SK-N-SH (cell line): ENCODE measurements at regions not wholly inside any gene's neighbourhood (a gene's known extent, or its start where the extent isn't known, plus 50 kb on each side); places are given as distances from the start of the nearest gene placed in this dataset.

Source experiments
- CTCF ChIA-PET: fragments of 300-600, 350-600 bp; formaldehyde crosslinking; extraction: SDS; loops from one replicate; lab custom pipeline; 2021; lab: Yijun Ruan, JAX
- POLR2A ChIA-PET: fragments of 350-600 bp; sonication (Branson Sonifier 250); formaldehyde crosslinking; extraction: SDS; loops from one replicate; lab custom pipeline; 2020; ENCODE audit warnings: antibody characterized with exemption, inconsistent platforms; lab: Yijun Ruan, JAX
- DNase-seq: peaks from one replicate; pipeline ENCODE4 v3.0.0; 2012
- H2AFZ ChIP-seq: fragments of 200-600 bp; sonication (generic); 2 replicates; pipeline ENCODE4 v1.8.1; 2016; ENCODE audit warnings: antibody characterized with exemption, mild to moderate bottlenecking, low read depth
- H3F3A ChIP-seq: fragments of 200-600 bp; sonication (generic); replicated peaks from 2 replicates; pipeline ENCODE3; 2016; ENCODE audit warnings: antibody characterized with exemption, mild to moderate bottlenecking; ENCODE audit not compliant: insufficient read depth
- H3K27ac ChIP-seq, 2 experiments: fragments of 200-500 bp in 1 of 2; fragments of 200-600 bp in 1 of 2; sonication (Bioruptor generic) in 1 of 2; sonication (generic), shearing (Covaris generic) in 1 of 2; 2 replicates each; pipeline versions ENCODE4 v1.5.1 to v1.6.1; 2014 to 2016; ENCODE audit warnings: low read depth in 2 of 2, inconsistent platforms in 1 of 2, low read length in 1 of 2, mild to moderate bottlenecking in 1 of 2, mixed read lengths in 1 of 2
- H3K27me3 ChIP-seq: fragments of 200-600 bp; sonication (generic), shearing (Covaris generic); 2 replicates; pipeline ENCODE4 v1.6.1; 2016; ENCODE audit warnings: mixed run types; ENCODE audit not compliant: insufficient read depth
- H3K36me3 ChIP-seq, 2 experiments: fragments of 200-500 bp in 1 of 2; fragments of 200-600 bp in 1 of 2; sonication (Bioruptor generic) in 1 of 2; sonication (generic) in 1 of 2; replicated peaks in 1 of 2; 2 replicates each; pipeline versions ENCODE3 to v1.5.1; 2014 to 2016; ENCODE audit warnings: low read length in 1 of 2, mild to moderate bottlenecking in 1 of 2; ENCODE audit not compliant: insufficient read depth in 2 of 2, control insufficient read depth in 1 of 2
- H3K4me1 ChIP-seq, 2 experiments: fragments of 200-500 bp in 1 of 2; fragments of 200-600 bp in 1 of 2; sonication (Bioruptor generic) in 1 of 2; sonication (generic), shearing (Covaris generic) in 1 of 2; 2 replicates each; pipeline versions ENCODE4 v1.5.1 to v1.6.1; 2014 to 2016; ENCODE audit warnings: low read depth in 1 of 2, low read length in 1 of 2, mixed run types in 1 of 2; ENCODE audit not compliant: insufficient read depth in 2 of 2, control insufficient read depth in 1 of 2
- H3K4me2 ChIP-seq: fragments of 200-600 bp; sonication (generic), shearing (Covaris generic); 2 replicates; pipeline ENCODE4 v1.6.1; 2017; ENCODE audit warnings: mixed run types
- H3K4me3 ChIP-seq, 2 experiments: fragments of 200-500 bp in 1 of 2; fragments of 200-600 bp in 1 of 2; sonication (Bioruptor generic) in 1 of 2; sonication (generic), shearing (Covaris generic) in 1 of 2; 2 replicates each; pipeline versions ENCODE4 v1.5.1 to v1.8.1; 2014 to 2016; ENCODE audit warnings: low read depth in 2 of 2, inconsistent platforms in 1 of 2, low read length in 1 of 2, mild to moderate bottlenecking in 1 of 2, mixed read lengths in 1 of 2, moderate library complexity in 1 of 2
- H3K79me2 ChIP-seq: fragments of 200-600 bp; sonication (generic); 2 replicates; pipeline ENCODE4 v1.8.1; 2017; ENCODE audit warnings: mild to moderate bottlenecking; ENCODE audit not compliant: insufficient read depth
- H3K9ac ChIP-seq: fragments of 200-600 bp; sonication (generic); 2 replicates; pipeline ENCODE4 v1.6.1; 2017; ENCODE audit warnings: mixed run types
- H3K9me2 ChIP-seq: fragments of 200-600 bp; sonication (generic); 2 replicates; pipeline ENCODE4 v1.6.1; 2017; ENCODE audit warnings: mixed run types
- H3K9me3 ChIP-seq: fragments of 200-600 bp; sonication (generic); 2 replicates; pipeline ENCODE4 v1.6.1; 2017; ENCODE audit warnings: mixed run types, mild to moderate bottlenecking, moderate library complexity
- H4K20me1 ChIP-seq: fragments of 200-600 bp; sonication (generic); 2 replicates; pipeline ENCODE4 v1.6.1; 2017; ENCODE audit warnings: mild to moderate bottlenecking, mixed run types; ENCODE audit not compliant: insufficient read depth
- CHD2 ChIP-seq: fragments of 150-350 bp; IDR thresholded peaks from 2 replicates; pipeline ENCODE4 v1.6.1; 2018; ENCODE audit warnings: low read length; ENCODE audit not compliant: partially characterized antibody
- CTCF ChIP-seq: fragments of 200-600 bp; sonication (generic); IDR thresholded peaks from 2 replicates; pipeline ENCODE4 v1.6.1; 2017; ENCODE audit warnings: antibody characterized with exemption, mild to moderate bottlenecking, moderate library complexity
- ELF1 ChIP-seq: IDR thresholded peaks from 2 replicates; pipeline ENCODE4 v1.4.0; 2012
- EP300 ChIP-seq, 2 experiments: IDR thresholded peaks; 2 replicates each; pipeline versions ENCODE4 v1.4.0 to v1.6.1; 2012; ENCODE audit warnings: borderline replicate concordance in 1 of 2, low read depth in 1 of 2, low read length in 1 of 2
- EZH2phosphoT487 ChIP-seq: fragments of 200-600 bp; sonication (generic); IDR thresholded peaks from 2 replicates; pipeline ENCODE4 v1.6.1; 2017; ENCODE audit warnings: low read depth, mixed run types, mild to moderate bottlenecking, antibody characterized with exemption, moderate library complexity, borderline replicate concordance
- FOSL2 ChIP-seq: IDR thresholded peaks from 2 replicates; pipeline ENCODE4 v1.4.0; 2012; ENCODE audit warnings: low read depth, mild to moderate bottlenecking, moderate library complexity, borderline replicate concordance
- GATA2 ChIP-seq: sonication (generic); formaldehyde crosslinking; IDR thresholded peaks from 2 replicates; pipeline ENCODE4 v1.5.0; 2020; ENCODE audit warnings: mild to moderate bottlenecking, missing genetic modification reagents
- IRF3 ChIP-seq: fragments of 150-350 bp; IDR thresholded peaks from 2 replicates; pipeline ENCODE4 v1.6.1; 2016; ENCODE audit warnings: mild to moderate bottlenecking, low read depth, low read length
- MEF2A ChIP-seq: IDR thresholded peaks from 2 replicates; pipeline ENCODE4 v1.4.0; 2012; ENCODE audit warnings: low read depth, borderline replicate concordance
- NFIC ChIP-seq: IDR thresholded peaks from 2 replicates; pipeline ENCODE4 v1.4.0; 2012; ENCODE audit warnings: borderline replicate concordance
- NRF1 ChIP-seq: IDR thresholded peaks from 2 replicates; pipeline ENCODE4 v1.6.1; 2012; ENCODE audit warnings: low read depth, mild to moderate bottlenecking, low read length
- POLR2AphosphoS5 ChIP-seq: IDR thresholded peaks from 2 replicates; pipeline ENCODE4 v1.6.1; 2012; ENCODE audit warnings: low read depth, low read length
- RCOR1 ChIP-seq: fragments of 150-350 bp; IDR thresholded peaks from 2 replicates; pipeline ENCODE4 v1.6.1; 2017; ENCODE audit warnings: antibody characterized with exemption, low read length
- REST ChIP-seq: IDR thresholded peaks from 2 replicates; pipeline ENCODE4 v1.6.1; 2012; ENCODE audit warnings: mild to moderate bottlenecking, low read depth, low read length, moderate library complexity
- RFX5 ChIP-seq: IDR thresholded peaks from 2 replicates; pipeline ENCODE4 v1.6.1; 2012; ENCODE audit warnings: mild to moderate bottlenecking, improper control_type of control experiment, low read length
- SIN3A ChIP-seq: IDR thresholded peaks from 2 replicates; pipeline ENCODE4 v1.6.1; 2012; ENCODE audit warnings: low read depth, mild to moderate bottlenecking, low read length, moderate library complexity, borderline replicate concordance
- TEAD4 ChIP-seq: IDR thresholded peaks from 2 replicates; pipeline ENCODE4 v1.4.0; 2012; ENCODE audit warnings: mild to moderate bottlenecking, borderline replicate concordance; ENCODE audit not compliant: insufficient read depth
- USF2 ChIP-seq: fragments of 150-350 bp; IDR thresholded peaks from 2 replicates; pipeline ENCODE4 v1.6.1; 2017; ENCODE audit warnings: antibody characterized with exemption, low read length, low read depth, borderline replicate concordance
- WGBS: methylation state at CpG from one replicate; pipeline ENCODE4 v1.1.6; 2017; ENCODE audit warnings: low lambda C conversion rate; 5-methylcytosine and 5-hydroxymethylcytosine counted together

GRCh38 chr4:52298444-52298843 is 247.3 kb downstream of the SPATA18 start:
- Histone ChIP-seq H3K4me2 (no peak overlapping the region), H3K4me3 (no peak overlapping the region), H3K79me2 (no peaks in the 10 kb centered on the region), H3K9me3 (no peaks in the 10 kb centered on the region), H4K20me1 (no peaks in the 10 kb centered on the region), H3K4me1 (no peaks in the 10 kb centered on the region), H3K9ac (no peak overlapping the region), H3F3A (no peaks in the 10 kb centered on the region), H2AFZ (no peak overlapping the region), H3K9me2 (no peaks in the 10 kb centered on the region), H3K27ac (no peak overlapping the region), H3K36me3 (no peaks in the 10 kb centered on the region), H3K27me3 (no peaks in the 10 kb centered on the region)
- WGBS, result 0% methylated on average over 1 of the region's 1 CpG
- CTCF ChIA-PET, result interaction anchor here (1.5 kb wide), 1 partner anchor 9 kb away, joined by 3 read pairs; no protein-coding TSS in a partner anchor
- DNase-seq, result no peak
- POLR2A ChIA-PET, result no interaction called here
- TF ChIP-seq ELF1 (no peak), NRF1 (no peak), RCOR1 (no peak), CHD2 (no peak), CTCF (no peak), RFX5 (no peak), IRF3 (no peak), MEF2A (no peak), USF2 (no peak), EZH2phosphoT487 (no peak), EP300 (IDR thresholded peaks at IDR 0.05; ENCODE audit: borderline replicate concordance in 1 of 2, low read depth in 1 of 2, low read length in 1 of 2) (no peak), POLR2AphosphoS5 (no peak), REST (no peak), GATA2 (CRISPR knock-in tag) (no peak), TEAD4 (no peak), FOSL2 (no peak), NFIC (no peak), SIN3A (no peak)
